Uterus (tissue), 3 donors: ENCODE measurements at regions not wholly inside any gene's neighbourhood (a gene's known extent, or its start where the extent isn't known, plus 50 kb on each side); places are given as distances from the start of the nearest gene placed in this dataset.

Experiments
- DNase-seq, 2 donors: peaks; one replicate each; pipeline ENCODE4 v3.0.0-alpha.2; 2019 to 2020
- H3K27ac ChIP-seq, 2 donors: fragments of 200-600 bp; sonication (generic); 1 replicate in 1 of 2; 2 replicates in 1 of 2; pipeline ENCODE4 v1.5.1; 2016 to 2018
- H3K27me3 ChIP-seq, 2 donors: fragments of 200-600 bp; sonication (generic); one replicate each; pipeline ENCODE4 v1.5.1; 2018 to 2019; ENCODE audit warnings: control low read depth in 1 of 2
- H3K36me3 ChIP-seq, 2 donors: fragments of 200-600 bp; sonication (generic); one replicate each; pipeline ENCODE4 v1.5.1; 2019; ENCODE audit warnings: control low read depth in 1 of 2
- H3K4me1 ChIP-seq, 2 donors: fragments of 200-600 bp; sonication (generic); one replicate each; pipeline ENCODE4 v1.5.1; 2018 to 2019; ENCODE audit warnings: control low read depth in 1 of 2
- H3K4me3 ChIP-seq, 2 donors: fragments of 200-600 bp; sonication (generic); 1 replicate in 1 of 2; 2 replicates in 1 of 2; pipeline ENCODE4 v1.5.1; 2018 to 2019; ENCODE audit warnings: mild to moderate bottlenecking in 1 of 2
- H3K9me3 ChIP-seq, 2 donors: fragments of 200-600 bp; sonication (generic); one replicate each; pipeline ENCODE4 v1.5.1; 2019; ENCODE audit warnings: control low read depth in 1 of 2
- CTCF ChIP-seq, 4 experiments: fragments of 200-600 bp in 2 of 4; fragments of 450-650 bp in 2 of 4; sonication (generic) in 2 of 4; IDR thresholded peaks; one replicate each; pipeline ENCODE4 v1.5.1; 2016 to 2019; ENCODE audit warnings: antibody characterized with exemption in 4 of 4, mild to moderate bottlenecking in 2 of 4, moderate library complexity in 1 of 4
- POLR2A ChIP-seq, 2 donors: fragments of 450-650 bp; IDR thresholded peaks; one replicate each; pipeline ENCODE4 v1.6.1; 2016; ENCODE audit warnings: antibody characterized with exemption in 2 of 2, mild to moderate bottlenecking in 1 of 2, moderate library complexity in 1 of 2
- intact Hi-C: fragments of 100-400 bp; cut with DNase I; formaldehyde crosslinking; loops from one replicate; pipeline ENCODE4 v1.15.1; 2023; ENCODE audit warnings: low total_unique reads
- donor health status: DM: yes; HTN: yes; CAD: no.

DNA sequence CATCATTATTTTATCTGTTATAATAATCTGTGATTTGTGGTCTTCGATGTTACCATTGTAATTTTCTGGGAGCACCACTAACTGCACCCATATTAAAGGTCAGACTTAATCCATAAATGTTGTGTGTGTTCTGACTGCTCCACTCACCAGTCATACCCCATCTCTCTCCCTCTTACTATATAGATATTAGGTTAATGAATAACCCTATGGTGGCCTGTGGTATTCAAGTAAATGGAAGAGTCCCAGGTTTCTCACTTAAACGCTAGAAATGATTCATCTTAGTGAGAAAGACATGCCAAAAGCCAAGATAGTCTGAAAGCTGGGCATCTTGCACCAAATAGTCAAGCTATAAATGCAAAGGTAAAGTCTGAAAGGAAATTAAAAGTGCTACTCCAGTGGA is 1358.5 kb downstream of the ROBO2 start:
- Histone ChIP-seq H3K36me3 (no peaks in the 10 kb centered on the region), H3K4me3 (no peak overlapping the region), H3K27me3 (no peaks in the 10 kb centered on the region), H3K27ac (no peak overlapping the region), H3K4me1 (no peaks in the 10 kb centered on the region), H3K9me3 (no peaks in the 10 kb centered on the region)
- intact Hi-C loops = no loop called here
- TF ChIP-seq CTCF (IDR thresholded peaks at IDR 0.05) (no peak), POLR2A (IDR thresholded peaks at IDR 0.05) (no peak)
- DNase-seq = no peak

GRCh38 chr3:78402720-78403119 is 1362.8 kb downstream of the ROBO2 start:
- intact Hi-C loops = no loop called here
- H3K4me3 ChIP-seq = no peak overlapping the region
- DNase-seq = no peak
- no peaks in the 10 kb centered on the region for H3K9me3 ChIP-seq
- TF ChIP-seq POLR2A (IDR thresholded peaks at IDR 0.05) (no peak), CTCF (IDR thresholded peaks at IDR 0.05) (no peak)
- H3K27ac ChIP-seq = no peak overlapping the region
- H3K27me3 ChIP-seq = no peaks in the 10 kb centered on the region
- H3K36me3 ChIP-seq = no peaks in the 10 kb centered on the region
- no peaks in the 10 kb centered on the region for H3K4me1 ChIP-seq

- Histone ChIP-seq H3K27ac (no peak overlapping the region), H3K36me3 (no peaks in the 10 kb centered on the region), H3K4me1 (no peaks in the 10 kb centered on the region), H3K4me3 (no peak overlapping the region), H3K27me3 (no peaks in the 10 kb centered on the region), H3K9me3 (no peaks in the 10 kb centered on the region)
- no peak for DNase-seq
- intact Hi-C loops = no loop called here
- TF ChIP-seq CTCF (IDR thresholded peaks at IDR 0.05) (no peak), POLR2A (IDR thresholded peaks at IDR 0.05) (no peak)
These were observed 1362.1 kb downstream of the ROBO1 start for GRCh38 chr3:78405745-78406144.

- intact Hi-C loops = no loop called here
- H3K27ac ChIP-seq = no peak overlapping the region
- TF ChIP-seq CTCF (IDR thresholded peaks at IDR 0.05) (no peak), POLR2A (IDR thresholded peaks at IDR 0.05) (no peak)
These were observed 1361.4 kb downstream of the ROBO1 start for GRCh38 chr3:78406396-78406795.

GRCh38 chr3:78410077-78410476 is 1357.7 kb downstream of the ROBO1 start:
- DNase-seq = no peak
- no peaks in the 10 kb centered on the region for H3K36me3 ChIP-seq
- H3K4me3 ChIP-seq = no peak overlapping the region
- no peaks in the 10 kb centered on the region for H3K27me3 ChIP-seq
- no peak overlapping the region for H3K27ac ChIP-seq
- H3K4me1 ChIP-seq = no peaks in the 10 kb centered on the region
- TF ChIP-seq POLR2A (IDR thresholded peaks at IDR 0.05) (no peak), CTCF (IDR thresholded peaks at IDR 0.05) (no peak)
- intact Hi-C loops = no loop called here
- H3K9me3 ChIP-seq = no peaks in the 10 kb centered on the region

More at GRCh38 chr3:78406396-78406795, 1361.4 kb downstream of the ROBO1 start:
- Histone ChIP-seq H3K4me1 (no peaks in the 10 kb centered on the region), H3K36me3 (no peaks in the 10 kb centered on the region), H3K4me3 (no peak overlapping the region), H3K27me3 (no peaks in the 10 kb centered on the region), H3K9me3 (no peaks in the 10 kb centered on the region)
- DNase-seq = no peak
